ENCODE measurements at regions not wholly inside any gene's neighbourhood (a gene's known extent, or its start where the extent isn't known, plus 50 kb on each side); places are given as distances from the start of the nearest gene placed in this dataset.

DNA sequence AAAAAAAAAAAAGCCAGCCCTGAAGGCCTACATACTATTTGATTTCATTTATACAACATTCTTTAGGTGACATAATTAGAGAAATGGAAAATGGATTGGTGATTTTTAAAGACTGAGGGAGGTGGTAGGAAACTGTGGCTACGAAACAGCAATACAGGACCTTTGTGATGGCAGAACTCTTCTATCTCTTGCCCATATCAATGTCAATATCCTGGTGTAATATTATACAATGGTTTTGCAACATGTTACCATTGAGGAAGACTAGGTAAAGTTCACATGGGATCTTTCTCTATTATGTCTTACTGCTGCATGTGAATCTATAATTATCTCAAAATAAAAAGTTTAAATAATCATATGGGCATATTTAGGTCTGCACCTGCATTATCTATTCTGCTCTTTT lies 371.2 kb downstream of the ETS1 start:
- ATAC-seq (ENCODE audit: insufficient number of reproducible peaks, low FRiP score, low read depth), result no peak

DNA sequence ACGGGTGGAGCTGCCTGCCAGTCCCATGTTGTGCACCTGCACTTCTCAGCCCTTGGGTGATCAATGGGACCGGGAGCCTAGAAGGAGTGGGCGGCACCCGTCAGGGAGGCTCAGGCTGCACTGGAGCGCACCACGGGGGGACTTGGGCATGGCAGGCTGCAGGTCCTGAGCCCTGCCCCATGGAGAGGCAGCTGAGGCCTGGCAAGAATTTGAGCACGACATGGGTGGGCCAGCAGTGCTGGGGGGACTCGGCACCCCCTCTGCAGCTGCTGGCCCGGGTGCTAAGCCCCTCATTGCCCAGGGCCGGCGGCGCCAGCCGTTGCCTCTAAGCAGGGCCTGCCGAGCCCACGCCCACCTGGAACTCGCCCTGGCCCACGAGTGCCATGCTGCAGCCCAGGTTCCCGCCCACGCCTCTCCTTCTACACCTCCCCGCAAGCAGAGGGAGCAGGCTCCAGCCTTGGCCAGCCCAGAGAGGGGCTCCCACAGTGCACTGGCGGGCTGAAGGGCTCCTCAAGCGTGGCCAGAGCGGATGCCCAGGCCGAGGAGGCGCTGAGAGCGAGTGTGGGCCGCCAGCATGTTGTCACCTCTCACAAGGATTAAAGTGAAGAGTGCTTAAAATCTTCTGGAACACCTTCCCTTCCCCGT lies 372.0 kb downstream of the ETS1 start:
- DNase-seq (ENCODE audit: low spot score) (no peak), ATAC-seq (ENCODE audit: insufficient number of reproducible peaks, low FRiP score, low read depth) (no peak)
- peaks cover 9 to 17% of the 10 kb centered on the region in 2 donors for H3K4me1 ChIP-seq (ENCODE audit: control insufficient read depth in 1 of 2, low read depth in 2 of 2)
- H3K27me3 ChIP-seq (replicated peaks; ENCODE audit: insufficient read depth), result no peaks in the 10 kb centered on the region
- no peaks in the 10 kb centered on the region for H3K36me3 ChIP-seq
- no peak overlapping the region for H3K4me3 ChIP-seq
- TF ChIP-seq CTCF (IDR thresholded peaks at IDR 0.05), result no peak
- H3K9me3 ChIP-seq, result no peaks in the 10 kb centered on the region
- H3K27ac ChIP-seq, result no peak overlapping the region

More for the DNA sequence above, 371.2 kb downstream of the ETS1 start:
- Histone ChIP-seq H3K9me3 (no peaks in the 10 kb centered on the region), H3K4me3 (no peak overlapping the region), H3K27ac (no peak overlapping the region), H3K4me1 (ENCODE audit: control insufficient read depth in 1 of 2, low read depth in 2 of 2) (peaks cover 2 to 9% of the 10 kb centered on the region in 2 donors), H3K36me3 (no peaks in the 10 kb centered on the region), H3K27me3 (replicated peaks; ENCODE audit: insufficient read depth) (no peaks in the 10 kb centered on the region)
- no peak for DNase-seq (ENCODE audit: low spot score)
- no peak for TF ChIP-seq CTCF (IDR thresholded peaks at IDR 0.05)

- Histone ChIP-seq H3K36me3 (no peaks in the 10 kb centered on the region), H3K9me3 (no peaks in the 10 kb centered on the region), H3K27ac (no peak overlapping the region), H3K4me1 (ENCODE audit: control insufficient read depth in 1 of 2, low read depth in 2 of 2) (peaks cover 16 to 28% of the 10 kb centered on the region in 2 donors), H3K4me3 (no peak overlapping the region), H3K27me3 (replicated peaks; ENCODE audit: insufficient read depth) (no peaks in the 10 kb centered on the region)
- ATAC-seq (ENCODE audit: insufficient number of reproducible peaks, low FRiP score, low read depth), result no peak
- TF ChIP-seq CTCF (IDR thresholded peaks at IDR 0.05), result no peak
- DNase-seq (ENCODE audit: low spot score), result no peak
Measured at GRCh38 chr11:128214263-128214662, 373.1 kb downstream of the ETS1 start.

- Histone ChIP-seq H3K27me3 (replicated peaks; ENCODE audit: insufficient read depth) (no peaks in the 10 kb centered on the region), H3K9me3 (no peaks in the 10 kb centered on the region), H3K4me1 (ENCODE audit: control insufficient read depth in 1 of 2, low read depth in 2 of 2) (peaks cover 24 to 36% of the 10 kb centered on the region in 2 donors), H3K27ac (no peak overlapping the region), H3K36me3 (no peaks in the 10 kb centered on the region), H3K4me3 (no peak overlapping the region)
- DNase-seq (ENCODE audit: low spot score) (no peak), ATAC-seq (ENCODE audit: insufficient number of reproducible peaks, low FRiP score, low read depth) (no peak)
- TF ChIP-seq CTCF (IDR thresholded peaks at IDR 0.05), result no peak
Measured at GRCh38 chr11:128213461-128213860, 373.9 kb downstream of the ETS1 start.

DNA sequence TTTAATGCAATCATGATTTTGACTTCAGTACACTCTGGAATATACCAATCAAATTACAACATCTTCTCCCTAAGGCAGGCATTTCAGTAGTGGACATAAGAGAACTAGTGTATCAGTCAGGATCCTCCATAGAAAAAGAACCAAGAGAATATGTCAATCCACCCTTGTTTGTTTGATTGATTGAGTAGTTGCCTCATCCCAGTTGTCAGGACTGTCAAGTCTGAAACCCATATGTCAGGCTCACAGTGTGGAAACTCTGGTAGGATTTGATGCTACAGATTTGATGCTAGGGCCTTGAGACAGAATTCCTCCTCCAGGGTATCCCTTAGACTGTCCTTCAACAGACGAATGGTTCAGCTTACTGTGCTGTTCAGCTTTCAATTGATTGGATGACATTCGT lies 375.0 kb downstream of the ETS1 start:
- Histone ChIP-seq H3K4me1 (ENCODE audit: control insufficient read depth in 1 of 2, low read depth in 2 of 2) (peaks cover 35 to 46% of the 10 kb centered on the region in 2 donors), H3K4me3 (no peak overlapping the region), H3K36me3 (no peaks in the 10 kb centered on the region), H3K27ac (no peak overlapping the region), H3K9me3 (no peaks in the 10 kb centered on the region), H3K27me3 (replicated peaks; ENCODE audit: insufficient read depth) (no peaks in the 10 kb centered on the region)
- DNase-seq (ENCODE audit: low spot score) (no peak), ATAC-seq (ENCODE audit: insufficient number of reproducible peaks, low FRiP score, low read depth) (no peak)
- no peak for TF ChIP-seq CTCF (IDR thresholded peaks at IDR 0.05)
